ENCODE measurements at regions not wholly inside any gene's neighbourhood (a gene's known extent, or its start where the extent isn't known, plus 50 kb on each side); places are given as distances from the start of the nearest gene placed in this dataset.

GRCh38 chr13:109586509-109587346, 199.7 kb downstream of the IRS2 start:
- no peak for DNase-seq

DNA sequence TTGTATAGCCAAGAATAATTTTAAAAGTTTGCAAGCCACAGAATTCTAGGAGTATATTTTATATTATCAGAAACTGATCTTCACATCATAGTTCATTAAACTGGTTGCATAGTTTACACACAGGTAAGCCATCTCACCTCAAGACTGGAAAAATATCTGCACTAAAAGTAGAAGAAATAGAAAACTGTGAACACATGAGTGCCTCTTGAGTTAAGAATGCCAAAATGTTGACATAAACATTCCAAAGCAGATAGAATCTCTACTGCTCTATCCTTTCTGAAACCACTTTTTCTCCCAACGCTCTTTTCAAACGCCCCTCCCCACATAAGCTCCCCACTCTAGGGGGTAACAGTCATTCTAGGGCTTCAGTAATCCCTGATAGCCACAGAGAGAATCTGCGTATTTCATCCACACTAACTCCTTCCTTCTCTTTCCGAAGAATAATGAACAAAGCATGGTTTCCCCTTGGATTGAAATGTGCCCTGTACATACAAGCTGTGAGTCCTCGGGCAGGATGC, 201.5 kb downstream of the IRS2 start:
- DNase-seq: no peak

DNA sequence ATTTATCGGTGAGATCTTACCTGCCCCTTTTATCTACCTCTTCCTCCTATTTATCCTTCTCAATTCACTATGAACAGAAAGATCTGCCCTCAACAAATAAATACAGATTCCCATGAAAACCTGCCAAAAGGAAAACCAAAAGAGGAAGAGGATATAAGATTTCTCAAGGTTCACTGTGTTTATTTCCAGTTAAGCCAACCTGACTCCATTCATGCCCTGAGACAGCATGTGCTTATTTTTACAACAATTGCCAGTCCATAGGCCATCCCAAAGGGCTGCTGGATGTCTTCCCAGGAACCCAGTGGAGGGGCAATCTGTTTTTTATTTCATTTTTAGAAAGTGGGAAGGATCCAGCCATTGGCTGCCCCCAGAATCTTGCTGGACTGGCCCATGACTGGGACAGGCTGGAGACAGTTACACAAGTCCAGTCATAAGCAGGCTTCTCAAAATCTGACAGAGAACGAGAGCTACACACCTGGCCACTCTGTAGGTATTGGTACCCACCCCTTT, 209.1 kb downstream of the IRS2 start:
- no peak for DNase-seq

DNA sequence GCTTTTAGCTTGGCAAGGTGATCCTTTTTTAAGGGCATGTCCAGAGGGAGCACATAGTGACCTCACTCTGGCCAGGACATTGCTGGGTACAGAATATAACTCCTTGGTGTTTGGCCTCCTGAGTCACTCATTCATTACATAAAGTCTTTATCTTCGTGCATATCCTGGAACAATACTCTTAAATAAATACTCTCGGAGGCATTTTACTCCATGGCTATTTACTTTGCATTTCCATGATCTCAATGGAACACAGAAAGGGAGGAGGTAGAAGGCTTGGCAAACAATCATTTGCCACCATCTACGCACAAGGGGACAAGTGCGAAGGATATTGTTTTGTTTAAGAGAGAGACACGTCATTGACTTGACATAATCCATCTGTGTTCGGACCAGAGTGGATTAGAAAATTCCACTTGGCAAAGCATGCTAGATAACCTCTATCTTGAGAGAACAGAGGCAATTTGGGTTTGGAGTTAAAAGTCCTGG, 210.0 kb downstream of the IRS2 start:
- peak; percentile 84 for DNase-seq

- DNase-seq: no peak
Measured at GRCh38 chr13:109575821-109576220, 210.6 kb downstream of the IRS2 start.

GRCh38 chr13:109572389-109572788, 214.0 kb downstream of the IRS2 start:
- DNase-seq: no peak

DNA sequence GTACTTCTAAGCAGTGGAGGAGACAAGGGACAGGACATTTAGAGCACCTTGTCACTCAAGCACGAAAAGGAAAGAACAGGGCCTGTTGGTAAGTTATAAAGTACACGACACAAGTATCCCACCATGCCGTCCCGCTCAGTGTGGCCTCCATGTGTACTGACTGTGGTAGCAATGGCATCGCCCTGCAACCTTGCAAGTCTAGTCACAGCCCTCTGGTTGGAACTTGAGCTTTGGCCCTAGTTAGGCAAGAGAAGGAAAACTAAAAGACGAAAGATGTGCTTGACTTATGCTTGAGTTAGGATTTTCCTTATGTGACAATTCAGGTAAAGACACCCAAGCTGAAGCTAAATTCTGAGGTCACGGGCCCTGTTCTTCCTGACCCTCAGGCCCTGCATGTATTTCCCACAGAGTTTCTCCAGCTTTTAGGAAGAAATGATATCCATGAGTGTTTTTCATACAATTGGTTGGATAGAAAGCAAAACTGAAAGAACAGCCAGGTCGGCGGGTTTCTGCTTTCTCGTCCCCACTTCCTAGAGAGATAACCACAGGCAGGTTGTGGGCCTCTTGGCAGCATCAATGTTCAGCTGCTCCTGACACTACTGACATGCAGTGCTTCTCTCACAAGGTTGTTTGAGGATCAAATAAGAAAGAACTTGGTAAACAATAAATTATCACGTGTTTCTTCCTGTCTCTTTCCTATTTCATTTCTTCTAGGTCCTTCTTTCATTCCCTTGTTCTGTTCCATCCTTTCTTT, 216.2 kb downstream of the IRS2 start:
- no peak for DNase-seq

- no peak for DNase-seq
Measured at GRCh38 chr13:109568339-109568818, 218.0 kb downstream of the IRS2 start.

DNA sequence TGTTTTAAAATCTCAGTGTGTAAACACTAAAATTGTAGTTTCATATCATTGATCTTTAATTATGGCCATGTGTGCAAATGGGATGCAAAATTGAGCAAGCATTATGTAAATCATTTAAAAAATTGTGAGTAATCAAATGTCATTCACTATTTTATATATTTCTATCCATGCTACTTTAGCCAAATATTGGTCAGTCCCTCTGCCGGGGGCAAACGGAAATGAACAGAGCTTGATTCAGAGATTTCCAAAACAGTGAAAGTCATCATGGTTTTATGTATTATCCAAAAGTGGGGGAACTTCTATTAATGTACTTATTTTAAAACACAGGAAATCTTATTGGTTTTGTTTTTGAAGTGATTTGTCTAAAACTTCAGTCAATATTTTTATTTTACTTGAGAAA, 219.1 kb downstream of the IRS2 start:
- no peak for DNase-seq

DNA sequence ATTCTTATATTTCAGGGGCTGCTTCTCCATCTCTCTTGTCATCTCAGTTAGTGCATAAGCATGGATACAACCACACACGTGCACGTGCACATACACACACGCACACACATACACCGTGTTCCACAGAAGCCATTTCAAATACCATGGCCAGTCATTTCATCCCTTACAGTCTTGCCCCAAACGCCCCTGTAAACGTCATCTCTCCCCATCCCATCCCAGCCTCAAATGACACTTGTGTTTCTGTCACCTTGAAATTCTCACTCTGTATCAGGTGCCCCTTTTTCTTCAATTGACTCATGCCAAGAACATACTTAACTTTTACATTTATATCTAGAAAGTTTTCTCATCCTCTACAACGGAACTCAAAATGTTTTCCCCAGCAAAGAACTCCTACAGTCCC, 220.5 kb downstream of the IRS2 start:
- no peak for DNase-seq

- DNase-seq: no peak
Measured at GRCh38 chr13:109548374-109548773, 238.0 kb downstream of the IRS2 start.

GRCh38 chr13:109547942-109548341, 238.4 kb downstream of the IRS2 start:
- no peak for DNase-seq

GRCh38 chr13:109545931-109546330, 240.5 kb downstream of the IRS2 start:
- no peak for DNase-seq

GRCh38 chr13:109541081-109541480, 245.3 kb downstream of the IRS2 start:
- DNase-seq: no peak

GRCh38 chr13:109537584-109537983, 248.8 kb downstream of the IRS2 start:
- DNase-seq: no peak

DNA sequence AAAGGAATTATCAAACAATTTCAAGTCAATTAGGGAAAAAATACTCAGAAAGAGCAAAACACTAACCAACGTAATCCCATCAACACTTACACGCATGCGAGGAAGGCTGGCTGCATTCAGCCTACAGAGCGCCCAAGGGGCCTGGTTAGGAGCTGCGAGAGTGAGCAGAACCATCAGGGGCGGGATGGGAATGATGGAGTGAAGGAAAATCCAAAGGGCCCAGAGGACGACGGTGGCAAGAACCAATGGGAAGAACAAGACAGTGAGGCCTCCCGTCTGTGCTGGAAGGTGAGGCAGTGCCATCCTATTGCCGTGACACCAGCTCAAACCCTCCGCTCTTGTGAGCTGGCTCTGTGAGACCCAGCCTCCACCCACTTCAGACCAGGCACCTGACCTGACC, 253.0 kb downstream of the IRS2 start:
- DNase-seq: no peak

DNA sequence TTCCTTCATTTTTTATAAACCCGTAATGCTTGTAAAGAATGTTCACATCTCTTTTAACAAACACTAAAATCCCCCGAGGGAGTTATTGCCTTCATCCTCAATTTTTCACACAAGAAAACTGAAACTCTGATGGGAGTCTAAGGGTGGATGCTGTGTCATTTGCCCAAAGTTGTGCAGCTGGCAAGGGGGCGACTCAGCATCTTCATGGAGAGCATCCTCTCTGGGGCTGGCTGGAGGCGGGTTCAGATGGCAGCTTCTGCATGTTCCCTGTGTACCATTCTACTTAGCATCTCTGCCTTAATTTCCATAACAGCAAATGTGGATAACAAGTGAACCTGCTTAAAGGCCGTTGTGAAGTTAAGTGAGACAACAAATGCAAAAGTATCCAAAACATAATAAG, 256.4 kb downstream of the IRS2 start:
- DNase-seq: no peak

DNA sequence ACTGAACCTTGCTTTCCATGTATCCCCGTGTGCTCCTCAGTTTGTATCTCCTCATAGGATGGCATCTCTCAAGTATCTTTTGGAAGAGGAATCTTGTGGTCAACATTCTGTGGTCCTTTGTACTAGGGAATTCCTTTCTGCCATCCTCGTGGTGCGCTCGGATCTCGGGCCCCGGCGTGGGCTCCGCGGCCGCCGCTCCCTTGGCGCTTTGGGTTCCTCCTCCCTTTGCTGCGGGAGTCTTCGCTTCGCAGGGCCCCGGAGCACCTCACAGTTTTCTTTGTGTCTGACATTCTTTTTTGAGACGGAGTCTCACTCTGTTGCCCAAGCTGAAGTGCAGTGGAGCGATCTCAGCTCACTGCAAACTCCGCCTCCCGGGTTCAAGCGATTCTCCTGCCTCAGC, 264.7 kb downstream of the IRS2 start:
- DNase-seq: no peak

GRCh38 chr13:109517517-109517916, 268.9 kb downstream of the IRS2 start:
- no peak for DNase-seq

DNA sequence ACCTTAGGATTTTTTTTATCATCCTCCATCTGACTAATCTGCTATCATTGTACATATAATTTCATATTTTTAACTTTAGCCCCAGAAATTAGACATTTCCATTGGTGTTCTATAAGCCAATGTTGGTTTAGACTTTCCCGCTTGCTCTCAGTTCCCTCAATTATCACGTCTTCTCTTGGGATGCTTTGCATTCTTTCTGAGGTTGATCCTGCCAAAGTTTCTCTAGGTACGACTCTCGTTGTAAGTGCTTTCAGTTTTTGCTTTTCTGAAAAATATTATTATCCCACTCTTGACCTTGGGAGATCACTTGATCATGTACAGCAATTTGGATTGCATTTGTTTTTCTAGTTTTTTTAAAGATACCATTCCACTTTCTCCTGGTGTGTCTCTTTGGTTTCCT, 270.2 kb downstream of the IRS2 start:
- no peak for DNase-seq

GRCh38 chr13:109510013-109510412, 276.4 kb downstream of the IRS2 start:
- no peak for DNase-seq

DNA sequence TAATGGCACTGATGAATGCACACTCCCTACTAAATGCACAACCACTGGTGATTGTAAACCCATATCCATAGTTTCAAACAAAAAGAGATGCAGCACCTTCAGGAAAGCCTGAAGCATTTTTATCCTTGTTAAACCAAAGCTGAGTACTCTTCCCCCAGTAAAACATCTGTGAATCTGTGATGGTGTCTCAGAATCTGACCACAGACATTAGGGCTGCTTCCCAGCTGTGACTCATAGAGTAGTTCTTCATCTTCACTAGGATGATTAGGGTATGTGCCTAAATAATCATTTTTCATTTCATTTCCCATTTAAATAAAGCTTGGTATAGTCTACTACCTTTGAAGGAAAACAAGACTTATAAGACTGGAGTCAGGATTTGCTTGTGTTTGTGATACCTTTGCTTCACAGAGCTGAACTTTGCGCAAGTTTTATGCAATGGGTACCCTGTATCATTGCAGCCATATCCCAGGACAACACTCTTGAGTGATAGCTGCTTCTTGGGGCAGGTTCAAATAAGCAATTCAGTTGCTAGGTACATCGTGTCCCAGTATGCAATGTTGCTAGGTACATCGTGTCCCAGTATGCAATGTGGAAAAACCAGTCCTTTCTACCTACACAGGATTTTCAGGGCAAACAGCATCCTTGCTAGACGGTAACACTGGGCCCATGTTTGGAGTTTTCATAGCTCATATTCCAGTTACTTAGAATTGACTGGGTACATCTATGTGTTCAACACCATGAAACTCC, 277.1 kb downstream of the IRS2 start:
- no peak for DNase-seq

Data from DMS153 (cell line).